ENCODE measurements at regions not wholly inside any gene's neighbourhood (a gene's known extent, or its start where the extent isn't known, plus 50 kb on each side); places are given as distances from the start of the nearest gene placed in this dataset.
A peak's percentile ranks its signal among the peaks of the same experiment; 100 is the strongest.

GRCh38 chr4:74640111-74640903 is 154.0 kb downstream of the BTC start:
- Histone ChIP-seq H3K36me3 (ENCODE audit: insufficient read depth, low read length) (no peaks in the 10 kb centered on the region), H3K4me3 (ENCODE audit: low read length, poor library complexity, severe bottlenecking) (no peak overlapping the region), H3K79me2 (ENCODE audit: insufficient read depth, low read length) (no peaks in the 10 kb centered on the region), H3K9me2 (replicated peaks; ENCODE audit: low read depth, low read length) (no peaks in the 10 kb centered on the region), H3K9me3 (ENCODE audit: insufficient read depth, low read depth, low read length) (no peaks in the 10 kb centered on the region), H4K20me1 (ENCODE audit: insufficient read depth, low read length, poor library complexity, severe bottlenecking) (no peaks in the 10 kb centered on the region), H3K4me1 (ENCODE audit: insufficient read depth, low read length, poor library complexity, severe bottlenecking) (no peaks in the 10 kb centered on the region), H3K4me2 (ENCODE audit: low read depth, low read length, poor library complexity, severe bottlenecking) (no peak overlapping the region), H3K27me3 (ENCODE audit: insufficient read depth, low read length, poor library complexity, severe bottlenecking) (no peaks in the 10 kb centered on the region), H3F3A (ENCODE audit: low read depth) (no peaks in the 10 kb centered on the region), H2AFZ (ENCODE audit: low read length) (peak overlapping the region; percentile 1; the same call in 1 of the 2 replicates), H3K9ac (ENCODE audit: low read depth, low read length, poor library complexity, severe bottlenecking) (no peak overlapping the region)
- TF ChIP-seq CTCF (conservative IDR thresholded peaks at IDR 0.05; ENCODE audit: low read length) (no peak), EZH2phosphoT487 (IDR thresholded peaks at IDR 0.05; ENCODE audit: borderline replicate concordance) (no peak)

- Histone ChIP-seq H3K4me1 (ENCODE audit: insufficient read depth, low read length, poor library complexity, severe bottlenecking) (no peaks in the 10 kb centered on the region), H3K36me3 (ENCODE audit: insufficient read depth, low read length) (no peaks in the 10 kb centered on the region), H3K9me2 (replicated peaks; ENCODE audit: low read depth, low read length) (no peaks in the 10 kb centered on the region), H4K20me1 (ENCODE audit: insufficient read depth, low read length, poor library complexity, severe bottlenecking) (no peaks in the 10 kb centered on the region), H3K9me3 (ENCODE audit: insufficient read depth, low read depth, low read length) (no peaks in the 10 kb centered on the region), H3K4me3 (ENCODE audit: low read length, poor library complexity, severe bottlenecking) (no peak overlapping the region), H3K27me3 (ENCODE audit: insufficient read depth, low read length, poor library complexity, severe bottlenecking) (no peaks in the 10 kb centered on the region), H3K4me2 (ENCODE audit: low read depth, low read length, poor library complexity, severe bottlenecking) (no peak overlapping the region), H3K79me2 (ENCODE audit: insufficient read depth, low read length) (no peaks in the 10 kb centered on the region), H2AFZ (ENCODE audit: low read length) (no peak overlapping the region), H3F3A (ENCODE audit: low read depth) (no peaks in the 10 kb centered on the region), H3K9ac (ENCODE audit: low read depth, low read length, poor library complexity, severe bottlenecking) (no peak overlapping the region)
- TF ChIP-seq EZH2phosphoT487 (IDR thresholded peaks at IDR 0.05; ENCODE audit: borderline replicate concordance) (no peak), CTCF (conservative IDR thresholded peaks at IDR 0.05; ENCODE audit: low read length) (no peak)
Observed at GRCh38 chr4:74642006-74642405, 152.3 kb downstream of the BTC start.

- no peak overlapping the region for H3K4me3 ChIP-seq (ENCODE audit: low read length, poor library complexity, severe bottlenecking)
- H3K27me3 ChIP-seq (ENCODE audit: insufficient read depth, low read length, poor library complexity, severe bottlenecking): no peaks in the 10 kb centered on the region
- no peak overlapping the region for H3K9ac ChIP-seq (ENCODE audit: low read depth, low read length, poor library complexity, severe bottlenecking)
- no peaks in the 10 kb centered on the region for H4K20me1 ChIP-seq (ENCODE audit: insufficient read depth, low read length, poor library complexity, severe bottlenecking)
- no peaks in the 10 kb centered on the region for H3K4me1 ChIP-seq (ENCODE audit: insufficient read depth, low read length, poor library complexity, severe bottlenecking)
- no peak overlapping the region for H3K4me2 ChIP-seq (ENCODE audit: low read depth, low read length, poor library complexity, severe bottlenecking)
- H3K9me3 ChIP-seq (ENCODE audit: insufficient read depth, low read depth, low read length): no peaks in the 10 kb centered on the region
- H3K9me2 ChIP-seq (replicated peaks; ENCODE audit: low read depth, low read length): no peaks in the 10 kb centered on the region
- no peaks in the 10 kb centered on the region for H3K36me3 ChIP-seq (ENCODE audit: insufficient read depth, low read length)
- H2AFZ ChIP-seq (ENCODE audit: low read length): no peak overlapping the region
- TF ChIP-seq EZH2phosphoT487 (IDR thresholded peaks at IDR 0.05; ENCODE audit: borderline replicate concordance) (no peak), CTCF (conservative IDR thresholded peaks at IDR 0.05; ENCODE audit: low read length) (no peak)
- H3K79me2 ChIP-seq (ENCODE audit: insufficient read depth, low read length): no peaks in the 10 kb centered on the region
- H3F3A ChIP-seq (ENCODE audit: low read depth): no peaks in the 10 kb centered on the region
Observed at GRCh38 chr4:74649193-74649592, 145.1 kb downstream of the BTC start.

Measured in Loucy (cell line).